Stimulated activated CD4-positive, alpha-beta T cell treated with anti-CD3 and anti-CD28 coated beads, TNF-alpha, amount 100 ng/mL, for 1 hour (primary cell): ENCODE measurements at regions not wholly inside any gene's neighbourhood (a gene's known extent, or its start where the extent isn't known, plus 50 kb on each side); places are given as distances from the start of the nearest gene placed in this dataset.
"Not testable (repeated sequence)": the region's sequence is repeated elsewhere in the genome, so short reads cannot be mapped to it uniquely, and the experiment has no call there.

Source experiments
- DNase-seq, 3 donors: peaks; one replicate each; pipeline ENCODE4 v3.0.0-alpha.2; 2020; ENCODE audit warnings: low read depth in 3 of 3, low spot score in 1 of 3

DNA sequence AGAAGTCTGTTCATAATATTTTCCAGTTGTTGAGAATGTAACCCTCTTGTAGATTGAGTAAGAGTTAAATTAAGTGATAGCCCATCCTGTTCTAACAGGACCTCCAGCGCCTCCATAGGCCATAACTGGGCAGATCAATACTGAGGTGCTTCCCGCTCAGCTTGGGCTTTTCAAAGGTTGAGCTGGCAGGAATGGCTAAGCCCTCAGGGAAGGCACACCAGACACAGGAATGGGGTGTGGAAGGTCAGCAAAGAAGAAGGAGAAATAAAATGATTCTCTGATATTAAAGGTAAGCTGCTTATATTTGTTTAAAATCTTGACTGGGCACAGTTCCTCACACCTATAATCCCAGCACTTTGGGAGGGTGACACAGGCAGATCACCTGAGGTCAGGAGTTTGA, 737.8 kb upstream of the TPTE start:
- DNase-seq, result not testable (repeated sequence)

DNA sequence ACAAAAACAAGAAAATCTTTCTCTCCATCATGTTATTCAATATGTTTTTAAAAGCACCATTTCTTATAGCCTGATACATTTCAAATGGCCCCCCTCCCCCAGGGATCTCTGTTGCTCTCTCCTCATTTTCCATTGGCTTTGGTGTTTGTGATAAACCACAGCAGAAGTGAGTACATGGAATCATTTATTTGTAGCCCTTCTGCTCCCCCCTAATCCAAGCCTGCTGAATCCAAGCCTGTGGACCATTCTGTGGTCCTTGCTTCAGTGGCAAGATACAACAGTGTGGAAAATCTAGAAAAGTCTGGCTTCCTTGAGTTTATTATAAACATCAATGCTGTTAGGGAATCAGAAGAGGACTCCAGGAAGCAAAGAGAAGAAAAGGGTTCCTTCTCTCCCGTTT, 737.2 kb upstream of the TPTE start:
- DNase-seq, result not testable (repeated sequence)

GRCh38 chr21:9786092-9786491, 735.3 kb upstream of the TPTE start:
- not testable (repeated sequence) for DNase-seq

DNA sequence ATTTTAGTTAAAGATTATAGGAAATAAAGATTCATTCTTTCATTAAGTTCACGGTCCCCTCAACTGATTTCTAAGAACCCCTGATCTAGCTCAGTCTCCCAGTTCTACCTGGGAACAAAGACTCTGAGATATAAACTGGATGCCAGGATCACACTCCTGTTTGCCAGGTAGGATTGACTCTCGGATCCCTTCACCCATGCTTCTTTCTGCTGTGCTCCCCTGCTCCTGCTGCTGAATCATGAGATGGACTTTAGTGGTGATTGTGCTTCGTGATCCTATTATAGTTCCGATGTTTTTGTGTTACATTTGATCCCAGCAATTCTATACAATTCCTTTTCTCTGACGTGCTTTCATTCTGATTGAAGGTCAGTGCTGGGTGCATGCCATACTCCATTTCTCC, 733.1 kb upstream of the TPTE start:
- not testable (repeated sequence) for DNase-seq

GRCh38 chr21:9790354-9790753, 731.0 kb upstream of the TPTE start:
- not testable (repeated sequence) for DNase-seq

DNA sequence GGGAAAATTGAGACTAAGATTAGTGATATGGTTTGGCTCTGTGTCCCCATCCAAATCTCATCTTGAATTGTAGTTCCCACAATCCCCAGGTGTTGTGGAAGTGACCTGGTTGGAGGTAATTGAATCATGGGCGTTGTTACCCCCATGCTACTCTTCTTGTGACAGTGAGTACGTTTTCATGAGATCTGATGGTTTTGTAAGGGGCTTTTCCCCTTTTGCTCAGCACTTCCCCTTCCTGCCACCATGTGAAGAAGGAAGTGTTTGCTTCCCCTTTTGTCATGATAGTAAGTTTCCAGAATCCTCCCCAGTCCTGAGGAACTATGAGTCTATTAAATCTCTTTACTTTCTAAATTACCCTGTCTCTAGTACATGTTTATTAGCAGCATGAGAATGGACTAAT, 729.9 kb upstream of the TPTE start:
- DNase-seq, result not testable (repeated sequence)

DNA sequence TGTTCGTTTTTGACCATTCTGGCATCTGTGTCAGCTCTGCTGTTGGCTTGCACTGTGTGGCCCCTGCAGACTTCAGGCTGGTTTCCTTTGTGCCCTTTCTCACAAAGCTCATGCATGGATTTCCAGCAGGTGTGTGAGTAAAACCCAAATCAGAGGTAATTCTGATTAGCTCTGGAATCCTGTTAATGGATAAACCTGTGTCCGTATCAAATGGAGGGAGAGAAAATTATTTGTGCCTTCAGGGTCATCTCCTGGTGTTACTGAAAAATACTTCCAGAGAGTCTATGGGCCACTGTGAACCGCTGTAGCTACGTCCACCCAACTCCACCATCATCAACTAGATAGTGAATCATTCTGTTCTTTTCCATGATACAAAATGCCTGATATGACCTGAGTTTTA, 726.1 kb upstream of the TPTE start:
- DNase-seq, result not testable (repeated sequence)

- DNase-seq, result not testable (repeated sequence)
Observed at GRCh38 chr21:9796293-9796692, 725.1 kb upstream of the TPTE start.

GRCh38 chr21:9807675-9808074, 713.7 kb upstream of the TPTE start:
- not testable (repeated sequence) for DNase-seq

GRCh38 chr21:9811223-9812004, 710.0 kb upstream of the TPTE start:
- DNase-seq, result not testable (repeated sequence)

DNA sequence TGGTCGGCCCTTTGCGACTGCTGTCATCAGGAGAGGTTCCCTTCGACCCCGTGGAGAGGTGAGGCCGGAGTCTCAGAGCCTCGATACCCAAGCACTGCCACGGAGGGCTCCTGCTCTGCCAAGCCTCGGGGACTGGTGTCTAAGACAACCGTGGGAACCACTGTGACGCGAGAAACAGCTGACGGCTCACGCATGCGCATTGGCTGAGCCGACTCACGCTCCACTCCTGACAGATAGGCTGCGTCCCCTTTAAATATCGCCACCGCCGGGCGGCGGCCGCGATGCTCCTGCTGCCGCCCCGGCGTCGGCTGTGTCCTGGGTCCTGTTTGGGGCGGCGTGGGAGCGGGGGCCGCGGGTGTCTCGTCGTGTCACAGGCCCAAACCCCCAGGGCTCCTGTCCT, 708.9 kb upstream of the TPTE start:
- not testable (repeated sequence) for DNase-seq

- not testable (repeated sequence) for DNase-seq
Observed at GRCh38 chr21:9813894-9814814, 707.2 kb upstream of the TPTE start.

GRCh38 chr21:9815181-9815789, 706.1 kb upstream of the TPTE start:
- DNase-seq, result not testable (repeated sequence)

- DNase-seq, result not testable (repeated sequence)
Observed at GRCh38 chr21:9816734-9817334, 704.5 kb upstream of the TPTE start.

DNA sequence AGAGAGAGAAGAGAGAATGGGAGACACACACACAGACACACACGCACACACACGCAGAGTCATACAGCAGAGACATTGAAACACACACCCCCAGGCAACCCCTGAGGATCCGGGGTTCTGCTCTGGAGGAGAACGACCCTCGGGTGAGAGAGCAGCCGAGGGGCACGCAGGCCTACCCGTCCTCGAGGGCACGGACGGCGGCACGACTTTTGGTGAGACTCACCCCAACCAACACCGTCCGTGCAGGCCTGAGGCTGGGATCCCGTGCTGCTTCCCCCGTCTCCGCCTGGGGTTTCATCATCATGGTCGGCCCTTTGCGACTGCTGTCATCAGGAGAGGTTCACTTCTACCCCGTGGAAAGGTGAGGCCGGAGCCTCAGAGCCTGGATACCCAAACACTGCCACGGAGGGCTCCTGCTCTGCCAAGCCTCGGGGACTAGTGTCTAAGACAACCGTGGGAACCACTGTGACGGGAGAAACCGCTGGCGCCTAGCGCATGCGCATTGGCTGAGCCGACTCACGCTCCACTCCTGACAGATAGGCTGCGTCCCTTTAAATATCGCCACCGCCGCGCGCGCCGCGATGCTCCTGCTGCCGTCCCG, 703.4 kb upstream of the TPTE start:
- DNase-seq, result not testable (repeated sequence)

GRCh38 chr21:9819549-9820192, 701.7 kb upstream of the TPTE start:
- DNase-seq, result not testable (repeated sequence)

DNA sequence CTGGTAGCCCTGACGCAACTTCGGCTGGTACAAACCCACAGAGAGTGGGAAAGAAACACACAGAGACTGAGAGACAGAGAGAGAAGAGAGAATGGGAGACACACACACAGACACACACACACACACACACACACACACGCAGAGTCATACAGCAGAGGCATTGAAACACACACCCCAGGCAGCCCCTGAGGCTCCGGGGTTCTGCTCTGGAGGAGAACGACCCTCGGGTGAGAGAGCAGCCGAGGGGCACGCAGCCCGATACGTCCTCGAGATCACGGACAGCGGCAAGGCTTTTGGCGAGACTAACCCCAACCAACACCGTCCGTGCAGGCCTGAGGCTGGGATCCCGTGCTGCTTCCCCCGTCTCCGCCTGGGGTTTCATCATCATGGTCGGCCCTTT, 700.8 kb upstream of the TPTE start:
- not testable (repeated sequence) for DNase-seq

DNA sequence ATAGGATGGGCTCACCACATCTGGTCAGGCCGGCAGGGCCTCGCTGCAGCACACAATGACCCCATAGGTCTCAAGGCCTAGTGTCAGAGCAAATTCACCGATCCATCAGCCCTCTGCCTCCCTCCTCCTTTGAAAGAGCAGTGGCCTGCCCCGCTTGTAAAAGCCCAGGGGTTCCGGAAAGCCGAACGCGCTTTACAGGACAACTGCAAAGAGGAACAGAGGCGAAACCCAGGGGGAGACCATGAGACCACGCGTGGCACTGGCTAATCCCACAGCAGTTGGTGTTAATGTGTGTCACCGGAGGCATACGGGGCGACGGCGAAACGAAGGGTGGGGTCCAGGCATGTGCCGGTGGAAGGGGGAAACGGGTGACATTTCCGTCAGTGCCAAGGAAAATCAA, 699.9 kb upstream of the TPTE start:
- not testable (repeated sequence) for DNase-seq

DNA sequence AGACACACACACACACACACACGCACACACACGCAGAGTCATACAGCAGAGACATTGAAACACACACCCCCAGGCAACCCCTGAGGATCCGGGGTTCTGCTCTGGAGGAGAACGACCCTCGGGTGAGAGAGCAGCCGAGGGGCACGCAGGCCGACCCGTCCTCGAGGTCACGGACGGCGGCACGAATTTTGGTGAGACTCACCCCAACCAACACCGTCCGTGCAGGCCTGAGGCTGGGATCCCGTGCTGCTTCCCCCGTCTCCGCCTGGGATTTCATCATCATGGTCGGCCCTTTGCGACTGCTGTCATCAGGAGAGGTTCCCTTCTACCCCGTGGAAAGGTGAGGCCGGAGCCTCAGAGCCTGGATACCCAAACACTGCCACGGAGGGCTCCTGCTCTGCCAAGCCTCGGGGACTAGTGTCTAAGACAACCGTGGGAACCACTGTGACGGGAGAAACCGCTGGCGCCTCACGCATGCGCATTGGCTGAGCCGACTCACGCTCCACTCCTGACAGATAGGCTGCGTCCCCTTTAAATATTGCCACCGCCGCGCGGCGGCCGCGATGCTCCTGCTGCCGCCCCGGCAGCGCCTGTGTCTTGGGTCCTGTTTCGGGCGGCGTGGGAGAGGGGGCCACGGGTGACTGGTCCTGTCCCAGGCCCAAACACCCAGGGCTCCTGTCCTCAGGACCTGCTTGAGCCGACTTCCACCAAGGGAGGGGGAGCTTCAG, 699.1 kb upstream of the TPTE start:
- not testable (repeated sequence) for DNase-seq
